PC-9 (cell line): ENCODE measurements at regions not wholly inside any gene's neighbourhood (a gene's known extent, or its start where the extent isn't known, plus 50 kb on each side); places are given as distances from the start of the nearest gene placed in this dataset.

Experiments used
- BruUV-seq: library from RNA; stranded (reverse); fragments of 400-500 nt; replicated peaks from 2 replicates; lab custom pipeline; 2021; lab: Mats Ljungman, UMichigan
- CTCF ChIA-PET: fragments of 300-600 bp; sonication (Branson Sonifier 250); formaldehyde crosslinking; loops from one replicate; lab custom pipeline; 2022; ENCODE audit warnings: antibody characterized with exemption; lab: Charles Lee
- POLR2A ChIA-PET: fragments of 300-600 bp; sonication (Branson Sonifier 250); formaldehyde crosslinking; loops from one replicate; lab custom pipeline; 2022; ENCODE audit warnings: antibody characterized with exemption; ENCODE audit not compliant: unreplicated experiment; lab: Charles Lee
- DNase-seq, 2 experiments: peaks; one replicate each; pipeline versions ENCODE4 v3.0.0 to v3.0.0-alpha.2; 2015 to 2022; ENCODE audit warnings: mixed read lengths in 1 of 2
- H2AFZ ChIP-seq: fragments of 200-600 bp; sonication (generic); 2 replicates; pipeline ENCODE4 v1.8.1; 2017; ENCODE audit warnings: antibody characterized with exemption
- H3F3A ChIP-seq: fragments of 200-600 bp; sonication (generic); 2 replicates; pipeline ENCODE4 v1.8.1; 2017; ENCODE audit warnings: antibody characterized with exemption, mild to moderate bottlenecking, low read depth; ENCODE audit not compliant: insufficient read depth
- H3K27ac ChIP-seq: fragments of 200-600 bp; sonication (generic); 2 replicates; pipeline ENCODE4 v1.6.1; 2016; ENCODE audit warnings: mixed run types
- H3K27me3 ChIP-seq: fragments of 200-600 bp; sonication (generic); 2 replicates; pipeline ENCODE4 v1.6.1; 2016; ENCODE audit warnings: low read depth, mixed run types; ENCODE audit not compliant: insufficient read depth
- H3K36me3 ChIP-seq: fragments of 200-600 bp; sonication (generic); 2 replicates; pipeline ENCODE4 v1.6.1; 2016; ENCODE audit warnings: low read depth, mixed run types
- H3K4me1 ChIP-seq: fragments of 200-600 bp; sonication (generic); replicated peaks from 2 replicates; pipeline ENCODE4 v1.6.1; 2016; ENCODE audit warnings: mixed run types; ENCODE audit not compliant: insufficient read depth
- H3K4me2 ChIP-seq: fragments of 200-600 bp; sonication (generic); 2 replicates; pipeline ENCODE4 v1.6.1; 2017; ENCODE audit warnings: mixed run types
- H3K4me3 ChIP-seq: fragments of 200-600 bp; sonication (generic); 2 replicates; pipeline ENCODE4 v1.6.1; 2016; ENCODE audit warnings: mixed run types
- H3K79me2 ChIP-seq: fragments of 200-600 bp; sonication (generic); 2 replicates; pipeline ENCODE4 v1.6.1; 2017; ENCODE audit warnings: low read depth, mixed run types
- H3K9me2 ChIP-seq: fragments of 200-600 bp; sonication (generic); 2 replicates; pipeline ENCODE4 v1.8.1; 2017; ENCODE audit warnings: mild to moderate bottlenecking; ENCODE audit not compliant: insufficient read depth
- H3K9me3 ChIP-seq: fragments of 200-600 bp; sonication (generic); 2 replicates; pipeline ENCODE4 v1.8.1; 2016; ENCODE audit warnings: low read depth; ENCODE audit not compliant: insufficient read depth
- H4K20me1 ChIP-seq: fragments of 200-600 bp; sonication (generic); 2 replicates; pipeline ENCODE4 v1.8.1; 2017; ENCODE audit not compliant: insufficient read depth
- EZH2 ChIP-seq: fragments of 200-600 bp; sonication (generic); IDR thresholded peaks from 2 replicates; pipeline ENCODE4 v1.8.0; 2017; ENCODE audit warnings: antibody characterized with exemption, low read depth
- intact Hi-C: fragments of 100-400 bp; cut with micrococcal nuclease; formaldehyde crosslinking; loops from one replicate; pipeline ENCODE4 v1.10.0; 2022; ENCODE audit not compliant: unreplicated experiment
- TF ChIP-seq, protein P1 (sequence below): fragments of 200-600 bp; sonication (generic); conservative IDR thresholded peaks from 2 replicates; pipeline ENCODE4 v1.6.1; 2017; ENCODE audit warnings: mixed run types, antibody characterized with exemption, mild to moderate bottlenecking, moderate library complexity

DNA sequence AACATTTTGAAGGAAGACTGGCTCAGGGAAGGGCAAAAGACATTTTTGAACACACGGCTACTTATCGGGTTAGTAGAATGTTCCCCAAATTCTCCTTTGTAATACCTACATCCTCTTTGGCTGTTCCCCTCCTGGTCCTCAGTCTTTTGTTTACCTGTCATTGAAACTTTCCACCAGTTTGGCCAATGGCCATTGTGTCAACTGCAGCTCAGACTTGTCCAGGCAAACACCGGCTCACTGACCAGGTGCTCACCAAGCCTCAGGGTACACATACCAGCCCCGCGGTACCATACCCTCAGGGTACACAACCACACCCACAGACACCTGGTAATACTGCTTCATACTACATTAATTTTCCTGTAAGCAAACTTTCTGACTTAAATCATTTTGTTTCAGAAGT, 84.8 kb upstream of the ZNF648 start:
- Histone ChIP-seq H3K27me3 (no peaks in the 10 kb centered on the region), H3K36me3 (no peaks in the 10 kb centered on the region), H3K4me2 (0 out of 2 replicates have a peak overlapping the region, but pooled peaks have one; percentile 10), H3K79me2 (no peaks in the 10 kb centered on the region), H3K4me3 (no peak overlapping the region), H3K9me2 (no peaks in the 10 kb centered on the region), H4K20me1 (no peaks in the 10 kb centered on the region), H2AFZ (no peak overlapping the region), H3K27ac (no peak overlapping the region), H3F3A (0 out of 2 replicates have a peak, but pooled peaks cover 6% of the 10 kb centered on the region), H3K4me1 (peaks cover 40% of the 10 kb centered on the region), H3K9me3 (no peaks in the 10 kb centered on the region)
- intact Hi-C loops: loop anchor here (10.0 kb wide), 1 partner anchor 149 kb away; no protein-coding TSS in a partner anchor
- no TSS peak for BruUV-seq
- DNase-seq: peak; percentile 51 to 68
- ChIA-PET POLR2A (no interaction called here), CTCF (interaction anchor here (0.5 to 0.8 kb wide), 2 partner anchors 35 to 248 kb away, joined by 3 to 4 read pairs; no protein-coding TSS in a partner anchor)
- TF ChIP-seq, protein P1, sequence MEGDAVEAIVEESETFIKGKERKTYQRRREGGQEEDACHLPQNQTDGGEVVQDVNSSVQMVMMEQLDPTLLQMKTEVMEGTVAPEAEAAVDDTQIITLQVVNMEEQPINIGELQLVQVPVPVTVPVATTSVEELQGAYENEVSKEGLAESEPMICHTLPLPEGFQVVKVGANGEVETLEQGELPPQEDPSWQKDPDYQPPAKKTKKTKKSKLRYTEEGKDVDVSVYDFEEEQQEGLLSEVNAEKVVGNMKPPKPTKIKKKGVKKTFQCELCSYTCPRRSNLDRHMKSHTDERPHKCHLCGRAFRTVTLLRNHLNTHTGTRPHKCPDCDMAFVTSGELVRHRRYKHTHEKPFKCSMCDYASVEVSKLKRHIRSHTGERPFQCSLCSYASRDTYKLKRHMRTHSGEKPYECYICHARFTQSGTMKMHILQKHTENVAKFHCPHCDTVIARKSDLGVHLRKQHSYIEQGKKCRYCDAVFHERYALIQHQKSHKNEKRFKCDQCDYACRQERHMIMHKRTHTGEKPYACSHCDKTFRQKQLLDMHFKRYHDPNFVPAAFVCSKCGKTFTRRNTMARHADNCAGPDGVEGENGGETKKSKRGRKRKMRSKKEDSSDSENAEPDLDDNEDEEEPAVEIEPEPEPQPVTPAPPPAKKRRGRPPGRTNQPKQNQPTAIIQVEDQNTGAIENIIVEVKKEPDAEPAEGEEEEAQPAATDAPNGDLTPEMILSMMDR: no peak
- TF ChIP-seq EZH2: no peak

DNA sequence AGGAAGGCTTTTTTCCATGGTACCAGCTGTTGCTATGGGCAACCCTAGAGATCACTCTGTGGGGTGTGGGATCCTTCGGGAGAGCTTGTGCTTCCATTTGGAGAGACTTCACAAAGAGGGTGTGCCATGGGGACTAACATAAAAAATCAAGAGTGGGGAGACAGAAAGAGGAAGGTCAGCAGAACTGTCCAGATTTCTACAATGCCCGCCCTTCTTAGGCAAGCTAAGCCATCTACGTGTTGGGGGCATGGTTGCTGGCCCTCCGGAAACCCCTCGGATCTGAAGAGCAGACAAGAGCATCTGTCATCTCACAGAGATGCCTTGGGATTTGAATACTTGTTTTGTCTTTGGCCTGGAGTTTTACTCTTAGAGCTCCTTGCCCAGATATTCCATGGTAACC, 83.9 kb upstream of the ZNF648 start:
- Histone ChIP-seq H3K9me2 (no peaks in the 10 kb centered on the region), H3K4me3 (no peak overlapping the region), H2AFZ (no peak overlapping the region), H3K4me1 (peaks cover 48% of the 10 kb centered on the region), H3F3A (0 out of 2 replicates have a peak, but pooled peaks cover 8% of the 10 kb centered on the region), H3K36me3 (no peaks in the 10 kb centered on the region), H4K20me1 (no peaks in the 10 kb centered on the region), H3K79me2 (no peaks in the 10 kb centered on the region), H3K27ac (no peak overlapping the region), H3K27me3 (no peaks in the 10 kb centered on the region), H3K4me2 (no peak overlapping the region), H3K9me3 (no peaks in the 10 kb centered on the region)
- intact Hi-C loops: loop anchor here (10.0 kb wide), 1 partner anchor 149 kb away; no protein-coding TSS in a partner anchor
- ChIA-PET CTCF (interaction anchor here (0.6 to 0.8 kb wide), 2 partner anchors 36 to 251 kb away, joined by 4 read pairs; no protein-coding TSS in a partner anchor), POLR2A (no interaction called here)
- TF ChIP-seq, protein P1: no peak
- no peak for TF ChIP-seq EZH2
- DNase-seq: no peak
- BruUV-seq: no TSS peak

DNA sequence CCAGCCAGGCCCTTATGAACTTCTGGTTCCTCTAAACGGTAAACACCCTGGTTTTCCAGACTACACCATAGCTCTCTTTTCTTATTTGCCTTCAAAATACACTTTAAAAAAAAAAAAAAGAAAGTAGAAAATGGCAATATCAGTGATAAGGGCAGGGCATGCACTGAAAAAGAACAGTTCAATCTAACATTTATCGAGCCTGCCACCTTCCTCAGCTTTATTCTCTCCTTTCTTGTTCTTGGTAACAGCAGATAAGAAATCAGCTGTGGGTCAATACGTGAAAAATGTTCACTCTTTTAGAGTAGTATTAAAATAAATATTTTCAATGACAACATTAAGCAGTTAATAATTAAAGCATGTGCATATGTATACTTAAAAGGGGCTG, 83.1 kb upstream of the ZNF648 start:
- Histone ChIP-seq H3K4me2 (0 out of 2 replicates have a peak overlapping the region, but pooled peaks have one; percentile 28), H3K4me3 (no peak overlapping the region), H3K9me3 (no peaks in the 10 kb centered on the region), H3K36me3 (no peaks in the 10 kb centered on the region), H3K9me2 (no peaks in the 10 kb centered on the region), H2AFZ (no peak overlapping the region), H3K27ac (no peak overlapping the region), H3F3A (0 out of 2 replicates have a peak, but pooled peaks cover 8% of the 10 kb centered on the region), H3K27me3 (no peaks in the 10 kb centered on the region), H4K20me1 (no peaks in the 10 kb centered on the region), H3K4me1 (peaks cover 48% of the 10 kb centered on the region), H3K79me2 (no peaks in the 10 kb centered on the region)
- intact Hi-C loops: loop anchor here (1.0 to 10.0 kb wide), 4 partner anchors 37 to 150 kb away; no protein-coding TSS in a partner anchor
- CTCF ChIA-PET: interaction anchor here (0.6 to 2.7 kb wide), 8 partner anchors 37 to 252 kb away, joined by 3 to 33 read pairs (median 8); no protein-coding TSS in a partner anchor
- TF ChIP-seq, protein P1: no peak
- TF ChIP-seq EZH2: no peak
- POLR2A ChIA-PET: interaction anchor here (0.5 to 1.6 kb wide), 4 partner anchors 37 to 446 kb away, joined by 3 to 13 read pairs (median 4); no protein-coding TSS in a partner anchor
- DNase-seq: no peak
- no TSS peak for BruUV-seq
